Inflammatory macrophage treated with lipopolysaccharide for 1 hour (primary cell): ENCODE measurements at regions not wholly inside any gene's neighbourhood (a gene's known extent, or its start where the extent isn't known, plus 50 kb on each side); places are given as distances from the start of the nearest gene placed in this dataset.

ENCODE experiments used
- DNase-seq, 2 donors: peaks; one replicate each; pipeline ENCODE4 v3.0.0-alpha.2; 2020 to 2022

DNA sequence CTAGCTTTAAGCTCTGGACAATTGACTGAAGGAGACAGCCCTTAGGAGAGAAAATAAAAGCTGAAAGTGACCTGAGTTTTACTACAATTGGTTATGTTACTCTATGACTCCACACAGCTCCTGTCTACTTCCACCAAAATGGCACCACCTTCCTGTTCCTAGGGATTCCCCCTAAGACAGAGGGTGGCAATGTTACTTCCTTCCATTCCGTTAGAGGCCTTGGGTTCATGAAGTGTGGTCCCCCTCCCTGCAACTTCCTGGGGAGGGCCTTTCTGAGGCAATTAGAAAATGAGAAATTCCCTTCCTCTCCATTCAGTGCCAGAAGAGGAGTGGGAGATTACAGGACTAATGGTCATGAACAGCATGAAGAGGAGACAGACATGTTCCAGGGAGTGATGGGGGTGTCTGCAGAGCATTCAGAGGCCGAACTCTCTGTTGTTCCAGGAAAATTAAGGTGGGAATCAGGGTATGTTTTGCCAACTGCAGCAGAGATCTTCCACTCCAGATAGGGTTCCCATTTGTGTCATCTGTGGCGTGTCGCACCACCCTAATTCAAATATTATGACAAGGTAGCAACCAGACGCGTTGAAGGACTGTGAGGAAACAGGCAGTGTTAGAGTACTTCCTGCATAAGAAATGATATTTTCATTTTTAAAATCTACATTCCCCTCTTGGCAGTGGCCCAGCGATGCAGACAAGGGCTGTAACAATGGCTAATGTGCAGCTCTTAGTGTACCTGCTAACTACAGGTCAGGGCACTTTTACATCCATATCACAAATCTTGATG lies 53.1 kb upstream of the TRIM67 start:
- peak; percentile 4 to 31 for DNase-seq

DNA sequence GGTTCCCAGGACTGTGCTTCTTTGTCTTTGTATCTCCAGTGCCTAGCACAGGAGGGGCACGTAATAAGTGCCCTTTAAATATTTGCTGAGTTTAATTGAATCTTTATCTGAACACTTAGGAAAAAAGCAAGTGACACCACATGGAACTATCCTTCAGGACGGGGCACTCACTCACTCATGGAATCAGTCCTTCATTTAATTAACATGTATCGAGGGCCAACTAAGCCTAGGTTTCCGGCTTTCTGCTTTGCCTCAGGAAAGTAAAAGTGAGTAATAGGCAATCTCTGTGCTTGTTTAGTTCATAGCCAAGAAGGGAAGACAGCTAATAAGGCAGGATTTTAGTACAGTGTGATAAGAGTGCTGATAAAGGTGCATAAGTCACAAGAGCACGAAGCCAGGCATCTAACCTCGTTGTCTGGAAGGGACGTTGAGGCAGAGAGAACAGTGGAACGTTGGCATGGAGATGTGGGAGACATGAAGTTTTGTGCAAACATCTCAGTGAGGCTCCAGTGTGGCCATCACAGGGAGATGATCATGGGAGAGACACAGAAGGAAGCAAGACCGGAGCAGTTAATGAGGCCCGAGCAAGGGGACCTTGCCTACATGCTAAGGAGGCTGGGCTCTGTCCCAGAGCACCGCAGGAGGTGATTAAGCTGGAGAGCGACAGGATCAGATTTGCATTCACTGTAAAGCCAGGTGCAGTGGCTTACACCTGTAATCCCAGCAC lies 54.1 kb upstream of the TRIM67 start:
- no peak for DNase-seq

DNA sequence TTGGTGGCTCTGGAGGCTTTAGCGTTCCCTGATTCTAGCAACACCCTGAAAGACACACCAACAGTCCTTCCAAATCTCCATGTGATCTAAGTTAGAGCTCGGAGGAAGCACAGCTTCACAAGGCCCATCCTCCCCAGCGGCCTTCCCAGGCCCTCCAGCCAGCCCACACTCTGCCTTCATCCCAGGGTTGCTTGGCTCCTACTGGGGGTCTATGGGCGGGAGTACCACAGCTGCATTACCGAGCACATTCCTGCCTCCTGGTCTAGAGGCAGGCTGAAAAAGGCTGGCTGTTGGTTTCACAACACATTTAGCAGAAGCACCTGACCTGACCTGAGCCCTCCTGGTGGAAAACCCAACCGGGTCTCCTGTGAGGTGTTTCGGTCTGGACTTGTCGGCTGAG lies 54.7 kb upstream of the TRIM67 start:
- DNase-seq = no peak

DNA sequence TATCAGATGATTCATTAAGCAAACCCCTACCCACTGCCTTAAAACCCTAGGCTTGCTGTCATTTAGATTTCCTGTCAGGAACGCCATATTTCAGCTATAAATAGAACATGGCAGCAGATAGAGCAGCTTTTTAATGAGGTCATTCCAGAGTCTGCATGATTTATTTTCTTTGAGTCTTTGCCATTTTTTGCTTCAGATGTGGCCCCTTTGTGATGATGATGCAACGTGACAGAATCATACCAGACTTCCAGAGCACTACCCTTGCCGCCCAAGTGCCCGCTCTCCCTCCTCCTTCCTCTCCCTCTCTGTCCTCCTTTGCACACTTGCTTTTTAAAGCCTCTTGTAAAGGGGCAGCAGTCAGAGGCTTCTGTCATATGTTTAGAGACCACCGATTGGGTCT lies 55.5 kb upstream of the TRIM67 start:
- no peak for DNase-seq

DNA sequence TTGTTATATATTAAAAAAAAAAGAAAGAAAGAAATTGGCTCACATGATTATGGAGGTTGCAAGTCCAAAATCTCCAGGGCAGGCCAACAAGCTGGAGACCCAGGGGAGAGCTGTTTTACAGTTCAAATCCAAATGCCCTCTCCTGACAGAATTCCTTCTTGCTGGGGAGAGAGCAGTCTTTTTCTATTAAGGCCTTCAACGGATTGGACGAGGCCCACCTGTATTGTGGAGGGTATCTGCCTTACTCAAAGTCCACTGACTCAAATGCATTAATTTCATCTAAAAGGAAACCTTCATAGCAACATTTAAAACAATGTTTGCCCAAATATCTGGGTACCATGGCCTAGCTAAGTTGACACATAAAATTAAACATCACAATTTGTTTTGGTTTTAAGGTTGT lies 56.9 kb upstream of the TRIM67 start:
- no peak for DNase-seq

DNA sequence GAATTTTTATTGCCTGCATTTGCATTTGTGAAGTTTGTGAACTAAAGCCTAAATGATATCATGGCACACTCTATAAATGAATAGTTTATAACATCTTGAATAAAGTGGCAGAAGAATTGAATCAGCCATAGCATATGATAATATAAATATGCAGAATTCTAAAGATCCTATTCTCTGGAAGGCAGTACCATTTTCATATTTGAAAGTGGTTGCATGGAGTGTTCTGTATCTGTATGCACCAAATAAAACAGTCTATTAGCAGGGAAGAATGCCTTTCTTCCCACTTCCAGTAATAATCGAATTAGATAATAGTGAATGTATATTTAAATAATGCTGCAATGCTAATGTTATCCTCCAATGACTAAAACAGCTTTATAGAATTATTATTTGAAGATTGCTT lies 57.9 kb upstream of the TRIM67 start:
- DNase-seq = no peak

DNA sequence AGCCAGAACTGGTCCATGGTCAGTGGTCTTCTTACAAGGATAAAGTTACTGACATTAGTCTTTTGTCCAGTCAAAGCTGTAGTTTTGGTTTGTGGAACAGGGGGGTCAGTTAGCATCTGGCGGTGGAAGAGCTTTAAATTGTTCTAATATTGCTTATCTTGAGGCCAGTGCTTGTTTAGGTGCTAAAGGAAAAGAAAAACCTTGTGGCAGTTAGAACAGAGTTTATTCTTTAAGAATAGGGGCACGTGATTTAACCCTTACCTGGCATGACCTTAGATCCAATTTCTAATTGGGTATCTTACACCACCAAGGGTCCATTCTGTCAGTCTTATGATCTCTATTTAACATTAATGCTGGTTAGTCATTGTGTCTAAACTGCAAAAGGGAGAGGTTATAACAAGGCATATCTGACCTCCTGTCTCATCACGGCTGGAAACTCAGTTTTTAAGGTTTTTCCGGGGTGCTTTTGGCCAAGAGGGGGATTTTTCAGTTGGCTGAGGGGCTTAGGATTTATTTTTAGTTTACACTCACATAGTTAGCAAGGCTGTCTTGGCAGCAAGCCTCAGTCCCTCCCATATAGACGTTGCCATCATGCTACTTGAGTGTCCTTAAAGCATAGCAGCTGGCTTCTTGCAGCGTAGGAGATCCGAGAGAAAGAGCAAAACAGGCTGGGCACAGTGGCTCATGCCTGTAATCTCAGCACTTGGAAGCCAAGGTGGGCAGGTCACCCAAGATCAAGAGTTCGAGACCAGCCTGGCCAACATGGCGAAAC lies 60.1 kb upstream of the FAM89A start:
- DNase-seq = no peak

DNA sequence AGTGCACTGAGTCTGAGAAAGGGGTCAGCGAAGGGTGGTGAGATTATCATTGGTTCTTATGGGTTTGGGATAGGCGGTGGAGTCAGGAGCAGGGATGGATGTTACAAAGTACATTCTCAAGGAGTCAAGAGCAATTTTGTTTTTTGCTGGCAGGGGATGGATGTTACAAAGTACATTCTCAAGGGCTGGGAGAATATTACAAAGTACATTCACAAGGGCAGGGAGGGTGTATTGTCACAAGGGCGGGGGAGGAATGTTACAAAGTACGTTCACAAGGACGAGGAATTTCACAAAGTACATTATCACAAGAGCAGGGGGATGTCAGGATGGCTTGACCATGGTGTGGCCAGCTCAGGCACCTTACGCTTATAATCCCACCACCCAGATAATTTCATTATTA lies 59.3 kb upstream of the FAM89A start:
- DNase-seq = no peak

DNA sequence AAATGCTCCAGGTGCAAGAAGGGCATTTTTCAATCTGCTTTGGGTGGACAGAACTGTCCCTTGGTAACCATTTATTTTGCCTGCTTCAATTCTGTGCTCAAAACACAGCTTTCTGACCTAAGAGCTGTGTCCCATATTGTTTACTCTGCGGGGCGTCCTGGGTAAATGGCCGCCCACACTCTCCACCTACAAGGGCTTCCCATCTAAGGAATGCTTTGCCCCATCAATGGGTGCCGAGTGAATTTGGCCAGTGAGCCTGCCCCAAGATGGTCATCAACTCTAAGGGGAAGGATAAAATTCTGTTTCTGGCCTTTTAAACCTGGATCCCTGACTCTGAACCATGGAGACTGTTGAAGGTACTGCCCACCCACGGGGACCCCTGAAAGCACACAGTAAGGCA lies 55.5 kb upstream of the FAM89A start:
- DNase-seq = no peak

DNA sequence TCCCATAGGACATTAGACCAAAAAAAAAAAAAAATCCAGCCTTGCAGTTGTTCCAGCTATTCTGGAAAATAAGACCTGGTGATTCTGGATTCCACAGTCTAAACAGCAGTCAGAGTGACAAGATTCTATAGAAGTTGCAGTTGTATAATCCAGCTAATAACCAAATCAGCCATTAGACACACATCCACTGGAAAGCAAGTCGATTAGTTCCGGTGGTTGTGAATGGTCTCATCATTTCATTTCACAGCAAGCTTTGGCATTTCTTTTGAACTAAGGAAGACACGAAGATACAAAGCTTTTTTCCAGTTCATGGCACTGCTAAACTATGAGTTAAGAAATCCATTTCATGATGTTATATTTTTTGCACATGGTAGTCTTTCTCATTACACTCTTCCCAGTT lies 54.4 kb upstream of the FAM89A start:
- no peak for DNase-seq

DNA sequence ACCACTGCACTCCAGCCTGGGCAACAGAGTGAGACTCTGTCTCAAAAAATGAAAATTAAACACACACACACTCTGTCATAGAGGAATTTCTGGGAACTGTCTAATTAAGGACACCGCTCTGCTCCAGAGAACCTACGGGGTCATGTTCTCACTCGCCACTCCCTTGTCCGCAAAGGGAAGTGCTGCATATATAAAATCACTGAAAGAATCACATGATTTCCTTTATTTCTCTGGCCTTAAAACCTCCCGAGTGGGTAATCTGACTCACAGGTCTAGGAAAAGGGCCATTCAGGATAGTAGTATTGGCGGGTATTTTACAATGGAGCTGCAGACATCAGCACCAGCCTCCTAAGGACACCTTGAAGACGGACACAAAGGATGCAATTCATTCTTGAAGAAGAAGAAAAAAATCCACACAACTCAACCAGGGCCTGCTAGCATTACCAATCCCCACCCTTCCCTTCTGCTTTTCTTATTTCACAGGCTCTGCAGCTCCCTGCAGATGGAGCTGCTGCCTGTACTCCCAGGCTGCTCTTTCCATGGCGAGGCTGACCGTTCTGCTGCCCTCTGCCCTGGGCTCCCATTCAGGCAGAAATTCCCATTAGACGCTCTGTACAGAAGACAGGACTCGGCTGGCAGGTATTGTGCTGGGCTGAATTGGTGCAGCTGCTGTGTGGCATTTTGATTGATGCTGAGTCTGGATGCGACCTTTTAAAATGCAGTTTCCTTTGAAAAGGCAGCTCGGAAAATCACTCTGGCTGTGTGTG lies 53.3 kb upstream of the FAM89A start:
- DNase-seq = peak; percentile 58 to 63

DNA sequence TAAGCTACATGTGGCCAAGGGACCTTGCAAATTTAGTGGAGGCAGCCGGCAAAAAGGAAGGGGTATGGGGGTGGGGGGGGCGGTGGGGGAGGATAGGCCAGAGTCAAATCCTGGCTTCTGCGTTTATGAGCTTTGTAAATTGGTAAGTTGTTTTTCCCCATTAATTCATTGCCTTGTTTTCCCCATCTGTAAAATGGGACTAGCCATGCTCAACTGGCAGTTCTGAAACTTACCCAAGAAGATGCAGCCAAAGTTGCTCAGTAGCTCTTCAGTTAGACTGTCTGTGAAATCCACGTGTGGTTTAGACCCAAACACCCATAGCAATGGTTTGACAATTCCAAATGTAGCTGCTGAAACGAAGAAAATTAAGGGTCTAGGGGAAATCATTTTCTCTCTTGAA lies 52.3 kb upstream of the FAM89A start:
- no peak for DNase-seq

DNA sequence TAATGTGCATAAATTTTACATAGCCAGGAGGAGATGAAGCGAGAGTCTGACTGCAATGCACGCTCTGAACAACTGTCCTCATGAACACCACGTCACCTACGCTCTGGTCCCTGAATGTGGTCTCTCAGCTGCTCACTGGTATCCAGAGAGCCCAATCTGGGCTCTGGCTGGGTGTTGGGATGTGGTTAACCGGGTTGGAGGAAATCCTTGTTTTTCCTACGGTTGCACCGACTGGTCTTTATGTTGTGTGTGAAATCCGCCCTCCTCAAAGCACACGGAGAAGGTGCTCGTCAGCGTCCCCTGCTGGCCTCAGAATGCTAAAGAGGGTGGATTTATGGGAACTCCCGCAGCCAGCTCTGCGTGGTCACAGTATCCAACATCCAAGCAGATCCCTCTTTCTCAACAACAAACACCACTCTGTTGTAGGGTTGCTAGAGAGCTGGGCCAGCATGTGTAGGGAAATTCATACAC lies 51.8 kb upstream of the FAM89A start:
- peak; percentile 75 to 78 for DNase-seq

DNA sequence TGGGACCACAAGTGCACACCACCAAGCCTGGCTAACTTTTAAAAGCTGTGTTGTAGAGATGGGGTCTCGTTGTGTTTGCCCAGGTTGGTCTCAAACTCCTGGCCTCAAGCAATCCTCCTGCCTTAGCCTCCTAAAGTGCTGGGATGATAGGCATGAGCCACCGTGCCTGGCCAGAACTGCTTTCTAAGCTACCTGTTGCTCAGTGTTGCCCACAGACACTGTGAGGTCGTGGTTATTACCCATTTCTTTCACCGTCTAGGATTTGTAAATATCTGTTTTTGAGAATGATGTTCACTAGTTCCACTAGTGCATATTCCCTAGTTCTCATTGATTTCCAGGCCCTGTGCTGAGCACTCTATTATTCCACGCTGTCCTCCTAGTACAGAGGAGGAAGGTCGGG lies 51.4 kb upstream of the FAM89A start:
- no peak for DNase-seq
